ENCODE measurements at regions not wholly inside any gene's neighbourhood (a gene's known extent, or its start where the extent isn't known, plus 50 kb on each side); places are given as distances from the start of the nearest gene placed in this dataset.
"Not testable (repeated sequence)": the region's sequence is repeated elsewhere in the genome, so short reads cannot be mapped to it uniquely, and the experiment has no call there.

GRCh38 chr5:92102313-92102712 is 719.2 kb upstream of the ARRDC3 start:
- no peak for DNase-seq

- no peak for DNase-seq
Observed at GRCh38 chr5:92092239-92092638, 709.1 kb upstream of the ARRDC3 start.

- DNase-seq, result no peak
Observed at GRCh38 chr5:92086059-92086811, 703.1 kb upstream of the ARRDC3 start.

GRCh38 chr5:92081958-92082712 is 699.0 kb upstream of the ARRDC3 start:
- no peak for DNase-seq

GRCh38 chr5:92070786-92071185 is 687.7 kb upstream of the ARRDC3 start:
- no peak for DNase-seq

GRCh38 chr5:92064993-92065392 is 681.9 kb upstream of the ARRDC3 start:
- no peak for DNase-seq

GRCh38 chr5:92051741-92052140 is 668.6 kb upstream of the ARRDC3 start:
- DNase-seq, result no peak

- no peak for DNase-seq
Observed at GRCh38 chr5:92050970-92051369, 667.9 kb upstream of the ARRDC3 start.

GRCh38 chr5:92041911-92042660 is 659.0 kb upstream of the ARRDC3 start:
- DNase-seq, result no peak

GRCh38 chr5:92041206-92041605 is 658.1 kb upstream of the ARRDC3 start:
- DNase-seq, result no peak

- not testable (repeated sequence) for DNase-seq
Observed at GRCh38 chr5:92029792-92030191, 646.7 kb upstream of the ARRDC3 start.

GRCh38 chr5:92023555-92023954 is 640.4 kb upstream of the ARRDC3 start:
- DNase-seq, result no peak

- no peak for DNase-seq
Observed at GRCh38 chr5:92023141-92023471, 640.0 kb upstream of the ARRDC3 start.

- no peak for DNase-seq
Observed at GRCh38 chr5:92022415-92023140, 639.5 kb upstream of the ARRDC3 start.

GRCh38 chr5:92019376-92019990 is 636.4 kb upstream of the ARRDC3 start:
- DNase-seq, result no peak

- DNase-seq, result no peak
Observed at GRCh38 chr5:92017776-92018175, 634.7 kb upstream of the ARRDC3 start.

- DNase-seq, result not testable (repeated sequence)
Observed at GRCh38 chr5:92011845-92012244, 628.7 kb upstream of the ARRDC3 start.

- no peak for DNase-seq
Observed at GRCh38 chr5:92003806-92004205, 620.7 kb upstream of the ARRDC3 start.

- no peak for DNase-seq
Observed at GRCh38 chr5:92002721-92003274, 619.7 kb upstream of the ARRDC3 start.

GRCh38 chr5:91998774-91999173 is 615.7 kb upstream of the ARRDC3 start:
- DNase-seq, result no peak

GRCh38 chr5:91983869-91984268 is 600.8 kb upstream of the ARRDC3 start:
- DNase-seq, result no peak
